H1 (cell line): ENCODE measurements at regions not wholly inside any gene's neighbourhood (a gene's known extent, or its start where the extent isn't known, plus 50 kb on each side); places are given as distances from the start of the nearest gene placed in this dataset.

Source experiments
- KDM4A ChIP-seq: IDR thresholded peaks from one replicate; pipeline ENCODE4 v1.7.1; 2012; ENCODE audit warnings: low read depth, mild to moderate bottlenecking, moderate library complexity, low read length, inconsistent platforms; ENCODE audit not compliant: severe bottlenecking
- NRF1 ChIP-seq: IDR thresholded peaks from 2 replicates; pipeline ENCODE4 v1.6.1; 2011; ENCODE audit warnings: mild to moderate bottlenecking, low read depth, low read length, improper control_type of control experiment
- SIN3A ChIP-seq, 2 experiments: IDR thresholded peaks in 1 of 2; conservative IDR thresholded peaks in 1 of 2; 2 replicates each; pipeline ENCODE4 v1.6.1; 2011 to 2012; ENCODE audit warnings: low read length in 2 of 2, improper control_type of control experiment in 1 of 2, low read depth in 1 of 2, mild to moderate bottlenecking in 1 of 2
- ZNF274 ChIP-seq: IDR thresholded peaks from 2 replicates; pipeline ENCODE4 v1.7.0; 2012; ENCODE audit warnings: low read length, borderline replicate concordance; ENCODE audit errors: extremely low read depth

- TF ChIP-seq SIN3A (conservative IDR thresholded peaks at IDR 0.05 in 1 of 2, IDR thresholded peaks at IDR 0.05 in 1 of 2; ENCODE audit: low read depth in 1 of 2, low read length in 2 of 2), result no peak
- TF ChIP-seq KDM4A, result no peak
- no peak for TF ChIP-seq NRF1
- TF ChIP-seq ZNF274, result no peak
Observed at GRCh38 chr17:79412110-79412509, 198.7 kb downstream of the RBFOX3 start (continued).
